Mesodermal cell (in vitro differentiated cells): ENCODE measurements at regions not wholly inside any gene's neighbourhood (a gene's known extent, or its start where the extent isn't known, plus 50 kb on each side); places are given as distances from the start of the nearest gene placed in this dataset.

Experiments used
- H3K27ac ChIP-seq: 2 replicates; pipeline ENCODE4 v1.7.0; 2013; ENCODE audit warnings: mild to moderate bottlenecking, low read depth, low read length, moderate library complexity; ENCODE audit not compliant: severe bottlenecking
- H3K36me3 ChIP-seq: 2 replicates; pipeline ENCODE4 v1.7.1; 2013; ENCODE audit warnings: mild to moderate bottlenecking, low read length, moderate library complexity; ENCODE audit not compliant: control insufficient read depth, insufficient read depth
- H3K4me1 ChIP-seq: one replicate; pipeline ENCODE4 v1.7.1; 2013; ENCODE audit warnings: mild to moderate bottlenecking, low read length; ENCODE audit not compliant: insufficient read depth, control insufficient read depth, poor library complexity, severe bottlenecking
- H3K4me3 ChIP-seq: 2 replicates; pipeline ENCODE4 v1.7.0; 2013; ENCODE audit warnings: low read length, control low read depth, mild to moderate bottlenecking; ENCODE audit not compliant: insufficient read depth, poor library complexity, severe bottlenecking; ENCODE audit errors: extremely low read depth
- H3K9me3 ChIP-seq: 2 replicates; pipeline ENCODE4 v1.7.1; 2013; ENCODE audit warnings: mild to moderate bottlenecking, low read length, moderate library complexity; ENCODE audit not compliant: control insufficient read depth
- WGBS, 2 experiments: methylation state at CpG; one replicate each; pipeline ENCODE4 v1.1.5; 2013; ENCODE audit warnings: missing lambda C conversion rate in 2 of 2; ENCODE audit not compliant: insufficient coverage in 2 of 2; 5-methylcytosine and 5-hydroxymethylcytosine counted together

DNA sequence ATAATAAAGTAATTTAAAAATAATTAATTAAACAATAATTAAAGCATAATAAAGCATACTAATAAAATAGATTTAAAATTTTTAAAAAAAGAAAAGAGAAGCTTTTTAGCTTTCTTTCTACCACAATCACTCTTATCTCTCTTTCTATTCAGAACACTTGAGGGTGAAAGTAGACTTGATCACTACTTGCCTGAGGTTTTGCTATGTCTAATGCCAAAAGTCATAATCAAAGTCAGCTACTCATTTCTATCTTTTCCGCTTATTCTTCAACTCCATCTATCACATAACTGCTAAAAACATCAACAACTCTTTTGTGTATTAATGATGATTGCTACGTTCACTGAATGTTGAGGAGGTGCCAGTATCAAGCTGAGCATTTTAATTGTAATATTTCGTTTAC is 202.0 kb upstream of the KRR1 start:
- WGBS, 2 experiments: no CpG with 5 or more reads among the region's 3 CpGs

DNA sequence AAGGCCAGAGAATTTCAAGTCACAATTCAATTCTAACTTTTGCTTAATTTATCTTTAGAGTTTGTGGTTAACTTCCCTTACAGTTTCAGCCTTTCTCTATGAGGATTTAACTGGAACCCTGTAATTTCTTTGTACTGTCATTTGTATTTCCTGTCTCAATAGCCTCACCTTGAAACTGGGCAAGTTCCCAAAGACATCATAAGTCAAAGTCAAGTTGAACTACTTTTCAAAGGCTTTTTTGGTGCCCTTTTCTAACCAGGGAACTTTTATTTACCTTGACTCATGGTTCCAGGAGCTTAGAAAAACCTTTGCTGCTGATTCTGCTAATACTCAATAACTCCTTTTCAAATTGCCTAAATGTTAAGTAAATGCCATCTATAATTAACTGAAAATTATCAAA is 200.8 kb upstream of the KRR1 start:
- H3K9me3 ChIP-seq: no peaks in the 10 kb centered on the region
- no peak overlapping the region for H3K4me3 ChIP-seq
- H3K27ac ChIP-seq: no peak overlapping the region
- H3K4me1 ChIP-seq: peaks cover 36% of the 10 kb centered on the region
- no peaks in the 10 kb centered on the region for H3K36me3 ChIP-seq

More for the DNA sequence above, 202.0 kb upstream of the KRR1 start:
- Histone ChIP-seq H3K36me3 (no peaks in the 10 kb centered on the region), H3K9me3 (no peaks in the 10 kb centered on the region), H3K4me3 (no peak overlapping the region), H3K27ac (no peak overlapping the region), H3K4me1 (peaks cover 36% of the 10 kb centered on the region)

DNA sequence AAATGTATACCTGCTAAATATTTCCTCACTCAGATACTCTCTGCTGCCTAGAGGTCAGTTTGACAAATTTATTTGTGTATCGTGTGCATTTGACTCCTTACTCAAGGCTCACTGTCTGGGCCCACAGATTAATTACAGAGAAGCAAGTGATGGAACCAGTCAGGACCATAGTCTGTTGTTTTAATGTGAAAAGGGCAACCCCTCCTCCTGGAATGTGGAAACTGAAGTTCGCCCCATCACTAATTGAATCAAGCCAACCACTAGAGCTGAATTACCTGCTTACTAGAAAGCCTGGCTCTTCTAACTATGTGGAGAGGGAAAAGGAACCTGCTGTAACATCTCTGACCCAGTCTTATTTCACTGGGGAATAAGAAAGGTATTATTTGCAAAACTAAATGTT is 199.9 kb upstream of the KRR1 start:
- Histone ChIP-seq H3K4me3 (no peak overlapping the region), H3K36me3 (no peaks in the 10 kb centered on the region), H3K9me3 (no peaks in the 10 kb centered on the region), H3K27ac (no peak overlapping the region), H3K4me1 (peaks cover 44% of the 10 kb centered on the region)
- WGBS, 2 experiments: 80 to 100% methylated on average over 1 of the region's 2 CpGs

DNA sequence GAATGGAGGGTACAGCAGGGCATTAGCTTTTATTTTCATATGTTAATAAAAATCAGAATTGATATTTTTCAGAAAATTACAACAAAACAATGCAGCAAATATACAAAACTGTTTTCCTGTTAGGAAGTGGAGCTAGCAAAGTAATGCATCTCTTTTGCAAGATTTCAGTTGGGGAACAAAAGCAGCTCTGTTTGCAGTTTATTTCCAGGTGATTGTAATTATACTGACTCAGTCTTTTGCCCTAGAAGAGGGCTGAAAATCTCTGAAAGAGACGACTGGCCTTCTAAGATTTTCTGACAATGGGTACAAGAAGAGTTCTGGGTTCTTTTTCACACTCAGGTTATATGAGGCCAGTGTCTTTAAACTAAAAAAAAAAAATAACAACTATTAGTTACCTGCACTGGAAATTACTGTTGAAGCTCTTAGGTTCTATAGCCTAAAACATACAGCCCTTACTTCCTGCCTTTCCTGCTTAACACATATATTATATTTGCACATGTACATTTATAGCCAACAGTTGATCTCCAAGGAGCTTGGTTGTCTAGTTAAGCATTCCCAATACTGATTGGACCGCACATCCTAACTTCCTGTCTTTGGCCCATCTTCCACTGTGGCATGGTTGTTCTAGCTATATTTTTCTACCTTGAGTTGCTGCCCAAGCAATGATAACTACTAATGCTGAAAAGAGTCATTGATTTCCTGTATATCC is 199.1 kb upstream of the KRR1 start:
- Histone ChIP-seq H3K36me3 (no peaks in the 10 kb centered on the region), H3K9me3 (no peaks in the 10 kb centered on the region), H3K27ac (no peak overlapping the region), H3K4me3 (no peak overlapping the region), H3K4me1 (peaks cover 49% of the 10 kb centered on the region)
- WGBS, 2 experiments: 58 to 86% methylated on average over 1 to 2 of the region's 2 CpGs

DNA sequence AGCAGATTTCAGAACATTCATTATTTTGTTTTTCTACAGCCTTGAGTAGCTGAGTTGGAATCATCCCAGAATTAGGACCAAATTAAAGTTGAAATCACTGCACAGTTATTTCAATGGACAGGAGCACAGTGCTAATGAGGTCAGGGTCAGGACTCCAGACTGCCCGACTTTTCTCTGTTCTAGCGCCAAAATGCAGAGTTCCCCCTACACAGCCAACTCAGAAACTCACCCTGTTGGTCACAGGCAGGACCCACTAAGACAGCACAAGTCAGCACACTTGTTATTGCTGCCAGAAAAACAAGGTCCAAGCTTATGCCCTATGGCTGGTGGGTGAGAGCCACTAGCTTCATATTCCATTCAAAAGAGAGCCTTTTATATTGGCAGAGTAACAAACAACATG is 198.1 kb upstream of the KRR1 start:
- H3K27ac ChIP-seq: no peak overlapping the region
- no peaks in the 10 kb centered on the region for H3K9me3 ChIP-seq
- H3K36me3 ChIP-seq: no peaks in the 10 kb centered on the region
- H3K4me1 ChIP-seq: peaks cover 42% of the 10 kb centered on the region
- WGBS, 2 experiments: 94 to 100% methylated on average over 2 of the region's 2 CpGs
- H3K4me3 ChIP-seq: no peak overlapping the region

DNA sequence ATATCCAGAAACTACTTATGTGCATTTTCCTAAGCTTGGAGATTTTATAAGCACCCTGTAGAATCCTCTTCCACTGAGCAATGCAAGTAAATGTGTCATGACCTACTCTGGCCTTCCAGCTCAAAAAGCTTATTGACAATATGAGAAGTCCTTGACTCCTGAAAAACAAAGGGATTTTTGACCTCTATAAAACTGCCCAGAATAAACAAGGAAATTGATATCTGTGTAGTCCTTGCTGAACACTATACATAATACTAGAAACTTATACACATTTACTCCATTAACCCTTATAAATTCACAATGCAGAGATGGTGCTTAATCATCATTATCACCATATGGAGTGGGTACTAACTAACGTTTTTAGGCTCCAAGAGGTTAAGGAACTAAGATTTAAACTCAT is 197.4 kb upstream of the KRR1 start:
- H3K9me3 ChIP-seq: no peaks in the 10 kb centered on the region
- H3K4me1 ChIP-seq: peaks cover 37% of the 10 kb centered on the region
- H3K4me3 ChIP-seq: no peak overlapping the region
- H3K27ac ChIP-seq: no peak overlapping the region
- WGBS, 2 experiments: 86% methylated on average over 1 of the region's 1 CpG; no CpG with 5 or more reads in 1 of the 2 experiments
- no peaks in the 10 kb centered on the region for H3K36me3 ChIP-seq

DNA sequence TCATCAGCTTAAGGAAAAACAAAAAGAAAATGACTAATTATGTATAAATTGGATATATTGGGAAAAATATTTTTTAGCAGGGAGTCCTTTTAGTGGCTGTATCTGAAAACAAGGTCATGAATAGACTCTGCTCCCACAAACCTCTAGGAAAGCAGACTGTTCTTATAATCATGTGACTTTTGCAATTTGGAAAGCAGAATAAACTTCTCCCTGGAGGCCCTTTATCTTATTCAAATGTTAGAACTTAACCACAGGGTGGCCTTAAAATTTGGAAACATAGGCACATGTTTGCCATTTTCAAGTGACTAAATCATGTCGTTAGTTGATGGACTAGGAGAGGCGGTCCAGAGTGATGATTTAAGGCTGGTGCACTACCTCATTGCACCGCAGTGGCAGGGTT is 196.6 kb upstream of the KRR1 start:
- no peak overlapping the region for H3K4me3 ChIP-seq
- H3K9me3 ChIP-seq: no peaks in the 10 kb centered on the region
- peaks cover 33% of the 10 kb centered on the region for H3K4me1 ChIP-seq
- no peaks in the 10 kb centered on the region for H3K36me3 ChIP-seq
- WGBS, 2 experiments: 83 to 92% methylated on average over 3 of the region's 3 CpGs
- no peak overlapping the region for H3K27ac ChIP-seq

DNA sequence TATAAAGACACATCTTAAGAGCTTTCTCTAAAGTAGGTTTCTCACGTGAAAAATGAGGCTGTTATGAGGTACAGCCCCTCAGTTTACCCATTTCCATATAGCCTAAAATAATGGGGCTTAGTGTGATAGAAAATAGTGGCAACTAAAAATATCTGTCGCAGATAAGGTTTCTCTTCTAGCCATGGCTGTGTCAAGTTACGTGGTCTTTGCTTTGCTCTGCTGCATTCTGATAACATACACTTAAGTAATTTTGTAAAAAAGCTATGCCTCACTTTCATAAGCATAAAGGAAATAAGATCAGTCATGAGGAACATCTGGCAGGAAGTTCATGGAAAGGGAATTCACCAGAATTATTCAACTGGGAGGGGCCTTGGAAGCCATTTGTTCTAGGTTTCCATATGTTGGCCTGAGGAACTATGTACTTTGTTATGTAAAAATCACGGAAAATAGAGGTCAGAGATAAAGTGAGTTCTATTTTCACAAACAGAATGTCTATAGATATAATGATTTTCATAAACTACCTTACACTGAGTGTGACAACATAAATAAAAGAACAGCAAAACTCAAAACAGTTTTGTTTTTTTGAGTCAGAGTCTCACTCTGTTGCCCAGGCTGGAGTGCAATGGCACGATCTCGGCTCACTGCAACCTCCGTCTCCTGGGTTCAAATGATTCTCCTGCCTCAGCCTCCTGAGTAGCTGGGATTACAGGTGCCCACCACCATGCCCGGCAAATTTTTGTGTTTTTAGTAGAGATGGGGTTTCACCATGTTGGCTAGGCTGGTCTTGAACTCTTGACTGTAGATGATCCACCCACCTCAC is 195.6 kb upstream of the KRR1 start:
- Histone ChIP-seq H3K36me3 (no peaks in the 10 kb centered on the region), H3K4me3 (no peak overlapping the region), H3K27ac (peak overlapping the region; percentile 91)

DNA sequence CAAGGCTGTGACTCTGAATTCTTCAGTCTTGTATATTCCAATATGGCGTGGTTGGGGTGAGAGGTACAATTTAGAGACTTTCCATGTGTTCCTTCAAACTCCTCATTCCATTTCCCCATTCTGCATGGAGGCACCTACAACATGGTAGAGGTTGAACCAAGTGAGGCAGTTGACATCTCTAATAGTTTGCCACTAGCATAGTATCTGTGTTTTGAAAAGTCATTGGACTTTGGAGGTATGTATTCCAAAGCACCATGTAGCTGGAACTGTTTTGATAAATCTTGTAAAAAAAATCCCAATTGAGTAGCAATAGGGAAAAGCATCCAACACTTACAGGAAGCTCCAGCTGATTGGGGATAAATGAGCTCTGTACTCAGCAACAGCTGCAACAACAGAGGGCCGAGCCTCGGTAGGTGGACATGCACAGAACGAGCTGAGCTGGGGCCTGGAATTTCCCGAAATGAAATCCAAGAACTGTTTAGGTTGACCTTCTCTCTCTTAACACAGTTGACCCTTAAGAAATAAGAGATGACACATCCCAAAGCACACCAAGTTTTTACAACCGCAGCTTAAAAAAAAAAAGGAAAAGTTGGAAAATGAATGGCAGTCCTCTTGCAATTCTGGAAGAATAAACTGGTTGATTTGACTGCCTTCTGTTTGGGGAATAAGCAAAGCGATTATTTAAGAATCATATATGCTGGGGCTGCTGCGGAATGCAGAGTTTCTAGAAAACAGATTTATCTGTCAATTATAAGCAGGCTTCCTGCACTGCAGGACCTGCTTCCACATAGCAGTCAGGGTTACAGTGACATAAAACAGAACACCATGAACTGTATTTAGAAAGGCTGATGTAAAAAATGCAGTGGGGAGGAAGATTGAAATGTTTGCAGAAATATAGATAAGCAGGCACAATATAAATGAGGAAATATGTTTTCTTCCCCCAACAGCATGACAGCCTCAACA is 194.6 kb upstream of the KRR1 start:
- H3K4me3 ChIP-seq: no peak overlapping the region
- WGBS, 2 experiments: 57 to 69% methylated on average over 2 to 5 of the region's 8 CpGs
- no peaks in the 10 kb centered on the region for H3K36me3 ChIP-seq

More for the DNA sequence above, 195.6 kb upstream of the KRR1 start:
- WGBS, 2 experiments: 70 to 100% methylated on average over 2 of the region's 8 CpGs
- Histone ChIP-seq H3K4me1 (peaks cover 33% of the 10 kb centered on the region), H3K9me3 (no peaks in the 10 kb centered on the region)

DNA sequence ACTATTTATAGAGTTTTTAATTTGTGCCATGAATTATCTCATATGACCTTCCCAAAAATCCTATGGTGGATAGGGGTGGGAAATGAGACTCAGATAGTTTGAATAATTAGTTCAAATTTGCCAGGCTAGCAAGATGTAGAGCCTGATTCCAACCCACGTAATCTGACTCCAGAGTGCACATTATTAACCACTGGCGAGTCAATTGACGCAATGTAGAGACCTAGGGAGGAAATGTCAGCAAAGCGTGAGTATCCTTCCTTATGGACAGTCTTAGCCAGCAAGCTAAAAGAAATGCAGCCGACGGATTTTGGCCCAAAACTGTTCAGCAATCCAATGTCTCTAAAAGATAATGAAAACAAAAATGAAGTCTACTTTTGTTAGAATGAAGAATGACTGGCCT is 193.3 kb upstream of the KRR1 start:
- no peaks in the 10 kb centered on the region for H3K36me3 ChIP-seq
- H3K9me3 ChIP-seq: no peaks in the 10 kb centered on the region
- no peak overlapping the region for H3K4me3 ChIP-seq
- H3K27ac ChIP-seq: peak overlapping the region; percentile 31
- peaks cover 17% of the 10 kb centered on the region for H3K4me1 ChIP-seq
- WGBS, 2 experiments: 86 to 92% methylated on average over 3 to 5 of the region's 6 CpGs

More for the DNA sequence above, 194.6 kb upstream of the KRR1 start:
- peaks cover 30% of the 10 kb centered on the region for H3K4me1 ChIP-seq
- no peaks in the 10 kb centered on the region for H3K9me3 ChIP-seq
- peak overlapping the region; percentile 91 for H3K27ac ChIP-seq
